ACC112 (cell line): ENCODE measurements at regions not wholly inside any gene's neighbourhood (a gene's known extent, or its start where the extent isn't known, plus 50 kb on each side); places are given as distances from the start of the nearest gene placed in this dataset.

ENCODE experiments used
- H2AFZ ChIP-seq: fragments of 200-600 bp; sonication (generic); one replicate; pipeline ENCODE4 v1.6.0; 2017; ENCODE audit warnings: antibody characterized with exemption, low read length; ENCODE audit not compliant: unreplicated experiment
- H3K27ac ChIP-seq: fragments of 200-600 bp; sonication (generic); 2 replicates; pipeline ENCODE4 v1.5.1; 2014; ENCODE audit warnings: low read depth, mild to moderate bottlenecking, antibody characterized with exemption, low read length, moderate library complexity
- H3K27me3 ChIP-seq: fragments of 200-600 bp; sonication (generic); 2 replicates; pipeline ENCODE4 v1.6.1; 2014; ENCODE audit warnings: mild to moderate bottlenecking, antibody characterized with exemption, low read length, moderate library complexity, mixed read lengths; ENCODE audit not compliant: insufficient read depth
- H3K36me3 ChIP-seq: fragments of 200-600 bp; sonication (generic); 2 replicates; pipeline ENCODE4 v1.6.1; 2016; ENCODE audit warnings: mild to moderate bottlenecking, antibody characterized with exemption, low read length, moderate library complexity, mixed read lengths; ENCODE audit not compliant: insufficient read depth
- H3K4me1 ChIP-seq: fragments of 200-600 bp; sonication (generic); one replicate; pipeline ENCODE4 v1.6.1; 2016; ENCODE audit warnings: low read length, mixed read lengths; ENCODE audit not compliant: insufficient read depth, unreplicated experiment, control insufficient read depth
- H3K4me3 ChIP-seq: fragments of 200-600 bp; sonication (generic); 2 replicates; pipeline ENCODE4 v1.5.1; 2014; ENCODE audit warnings: mild to moderate bottlenecking, low read depth, low read length
- H3K79me2 ChIP-seq: fragments of 200-600 bp; sonication (generic); one replicate; pipeline ENCODE4 v1.6.0; 2016; ENCODE audit warnings: low read length; ENCODE audit not compliant: control insufficient read depth, unreplicated experiment, insufficient read depth

- Histone ChIP-seq H3K27me3 (no peaks in the 10 kb centered on the region), H3K36me3 (peaks cover 2% of the 10 kb centered on the region; the same call in 1 of the 2 replicates), H2AFZ (no peak overlapping the region), H3K27ac (no peak overlapping the region), H3K4me1 (peaks cover 10% of the 10 kb centered on the region), H3K4me3 (no peak overlapping the region), H3K79me2 (peaks cover 3% of the 10 kb centered on the region)
Observed at GRCh38 chr13:50104493-50104892, 89.2 kb downstream of the KCNRG start.

GRCh38 chr13:50106559-50106958 is 91.3 kb downstream of the KCNRG start:
- Histone ChIP-seq H3K27ac (no peak overlapping the region), H3K79me2 (peaks cover 3% of the 10 kb centered on the region), H2AFZ (no peak overlapping the region)

GRCh38 chr13:50107205-50107604 is 92.0 kb downstream of the KCNRG start:
- Histone ChIP-seq H3K79me2 (peaks cover 3% of the 10 kb centered on the region), H2AFZ (no peak overlapping the region)

More at GRCh38 chr13:50106559-50106958, 91.3 kb downstream of the KCNRG start:
- Histone ChIP-seq H3K4me3 (no peak overlapping the region), H3K36me3 (no peaks in the 10 kb centered on the region), H3K27me3 (no peaks in the 10 kb centered on the region), H3K4me1 (peaks cover 10% of the 10 kb centered on the region)

GRCh38 chr13:50114961-50115360 is 99.7 kb downstream of the KCNRG start:
- H3K79me2 ChIP-seq: peaks cover 9% of the 10 kb centered on the region
- no peak overlapping the region for H2AFZ ChIP-seq
- no peaks in the 10 kb centered on the region for H3K27me3 ChIP-seq
- no peak overlapping the region for H3K4me3 ChIP-seq
- no peaks in the 10 kb centered on the region for H3K36me3 ChIP-seq
- no peak overlapping the region for H3K27ac ChIP-seq
- peaks cover 7% of the 10 kb centered on the region for H3K4me1 ChIP-seq

More at GRCh38 chr13:50107205-50107604, 92.0 kb downstream of the KCNRG start:
- Histone ChIP-seq H3K27me3 (no peaks in the 10 kb centered on the region), H3K4me3 (no peak overlapping the region), H3K4me1 (peaks cover 10% of the 10 kb centered on the region), H3K27ac (no peak overlapping the region), H3K36me3 (no peaks in the 10 kb centered on the region)

- Histone ChIP-seq H3K4me1 (peaks cover 8% of the 10 kb centered on the region), H2AFZ (no peak overlapping the region), H3K27me3 (no peaks in the 10 kb centered on the region), H3K4me3 (no peak overlapping the region), H3K36me3 (no peaks in the 10 kb centered on the region), H3K79me2 (peaks cover 9% of the 10 kb centered on the region), H3K27ac (no peak overlapping the region)
Observed at GRCh38 chr13:50115695-50116094, 100.5 kb downstream of the KCNRG start.

GRCh38 chr13:50116430-50116973 is 101.3 kb downstream of the KCNRG start:
- peaks cover 8% of the 10 kb centered on the region for H3K4me1 ChIP-seq
- peaks cover 9% of the 10 kb centered on the region for H3K79me2 ChIP-seq
- H3K27ac ChIP-seq: peak overlapping the region; percentile 26; the same call in 1 of the 2 replicates

GRCh38 chr13:50119591-50119990 is 104.3 kb downstream of the KCNRG start:
- no peak overlapping the region for H3K27ac ChIP-seq
- no peak overlapping the region for H3K4me3 ChIP-seq
- H3K4me1 ChIP-seq: peaks cover 13% of the 10 kb centered on the region
- no peaks in the 10 kb centered on the region for H3K36me3 ChIP-seq
- H3K79me2 ChIP-seq: peaks cover 6% of the 10 kb centered on the region
- no peak overlapping the region for H2AFZ ChIP-seq
- H3K27me3 ChIP-seq: no peaks in the 10 kb centered on the region

More at GRCh38 chr13:50116430-50116973, 101.3 kb downstream of the KCNRG start:
- Histone ChIP-seq H2AFZ (peak overlapping the region; percentile 21), H3K27me3 (no peaks in the 10 kb centered on the region), H3K36me3 (no peaks in the 10 kb centered on the region), H3K4me3 (peak overlapping the region; percentile 26)

GRCh38 chr13:50122455-50122854 is 107.2 kb downstream of the KCNRG start:
- H3K4me1 ChIP-seq: peaks cover 15% of the 10 kb centered on the region
- H3K4me3 ChIP-seq: no peak overlapping the region
- no peak overlapping the region for H3K27ac ChIP-seq
- H2AFZ ChIP-seq: no peak overlapping the region
- H3K27me3 ChIP-seq: no peaks in the 10 kb centered on the region
- H3K79me2 ChIP-seq: no peaks in the 10 kb centered on the region
- H3K36me3 ChIP-seq: no peaks in the 10 kb centered on the region

- Histone ChIP-seq H3K27me3 (no peaks in the 10 kb centered on the region), H3K4me1 (peaks cover 15% of the 10 kb centered on the region), H3K4me3 (peak overlapping the region; percentile 95), H3K36me3 (no peaks in the 10 kb centered on the region), H3K79me2 (no peaks in the 10 kb centered on the region), H2AFZ (no peak overlapping the region), H3K27ac (peak overlapping the region; percentile 86; the same call in 1 of the 2 replicates)
Observed at GRCh38 chr13:50123002-50123401, 107.8 kb downstream of the KCNRG start.

GRCh38 chr13:50123515-50123861 is 108.2 kb downstream of the KCNRG start:
- no peaks in the 10 kb centered on the region for H3K36me3 ChIP-seq
- H3K27me3 ChIP-seq: no peaks in the 10 kb centered on the region; the same call in 1 of the 2 replicates
- peak overlapping the region; percentile 27 for H2AFZ ChIP-seq
- H3K4me3 ChIP-seq: peak overlapping the region; percentile 95
- peak overlapping the region; percentile 86 for H3K27ac ChIP-seq
- peaks cover 15% of the 10 kb centered on the region for H3K4me1 ChIP-seq
- H3K79me2 ChIP-seq: no peaks in the 10 kb centered on the region

- peak overlapping the region; percentile 27 for H2AFZ ChIP-seq
- peak overlapping the region; percentile 95 for H3K4me3 ChIP-seq
- no peaks in the 10 kb centered on the region for H3K36me3 ChIP-seq
- no peaks in the 10 kb centered on the region; the same call in 1 of the 2 replicates for H3K27me3 ChIP-seq
- peaks cover 15% of the 10 kb centered on the region for H3K4me1 ChIP-seq
- peak overlapping the region; percentile 86 for H3K27ac ChIP-seq
- no peaks in the 10 kb centered on the region for H3K79me2 ChIP-seq
Observed at GRCh38 chr13:50123862-50124535, 108.8 kb downstream of the KCNRG start.
